ENCODE measurements at regions not wholly inside any gene's neighbourhood (a gene's known extent, or its start where the extent isn't known, plus 50 kb on each side); places are given as distances from the start of the nearest gene placed in this dataset.

DNA sequence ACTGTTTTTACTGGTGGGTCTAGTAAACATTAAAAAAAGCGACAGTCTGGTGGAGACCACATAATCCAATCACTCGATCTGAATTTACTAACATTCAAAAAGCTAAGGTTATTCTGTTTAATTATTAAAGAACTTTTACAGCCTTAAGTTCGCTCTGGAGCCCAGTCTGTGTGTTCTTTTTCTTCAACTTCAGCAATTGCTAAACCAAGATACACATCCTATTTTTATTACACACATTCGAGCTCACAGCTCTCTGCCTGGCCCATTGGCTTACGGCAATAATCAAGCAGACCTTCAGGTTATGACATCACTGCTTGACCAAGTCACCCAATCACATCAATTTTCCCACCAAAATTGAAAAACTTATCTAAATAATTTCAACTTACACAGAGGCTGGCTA is 57.4 kb upstream of the PRSS16 start:
- TF ChIP-seq, protein P1, sequence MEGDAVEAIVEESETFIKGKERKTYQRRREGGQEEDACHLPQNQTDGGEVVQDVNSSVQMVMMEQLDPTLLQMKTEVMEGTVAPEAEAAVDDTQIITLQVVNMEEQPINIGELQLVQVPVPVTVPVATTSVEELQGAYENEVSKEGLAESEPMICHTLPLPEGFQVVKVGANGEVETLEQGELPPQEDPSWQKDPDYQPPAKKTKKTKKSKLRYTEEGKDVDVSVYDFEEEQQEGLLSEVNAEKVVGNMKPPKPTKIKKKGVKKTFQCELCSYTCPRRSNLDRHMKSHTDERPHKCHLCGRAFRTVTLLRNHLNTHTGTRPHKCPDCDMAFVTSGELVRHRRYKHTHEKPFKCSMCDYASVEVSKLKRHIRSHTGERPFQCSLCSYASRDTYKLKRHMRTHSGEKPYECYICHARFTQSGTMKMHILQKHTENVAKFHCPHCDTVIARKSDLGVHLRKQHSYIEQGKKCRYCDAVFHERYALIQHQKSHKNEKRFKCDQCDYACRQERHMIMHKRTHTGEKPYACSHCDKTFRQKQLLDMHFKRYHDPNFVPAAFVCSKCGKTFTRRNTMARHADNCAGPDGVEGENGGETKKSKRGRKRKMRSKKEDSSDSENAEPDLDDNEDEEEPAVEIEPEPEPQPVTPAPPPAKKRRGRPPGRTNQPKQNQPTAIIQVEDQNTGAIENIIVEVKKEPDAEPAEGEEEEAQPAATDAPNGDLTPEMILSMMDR (IDR thresholded peaks at IDR 0.05): no peak
- TF ChIP-seq POLR2AphosphoS5 (IDR thresholded peaks at IDR 0.05; ENCODE audit: low read depth, low read length) (no peak), SIN3A (IDR thresholded peaks at IDR 0.05; ENCODE audit: borderline replicate concordance, insufficient read depth, low read depth, low read length) (no peak), TCF7L2 (IDR thresholded peaks at IDR 0.05; ENCODE audit: low read depth, low read length) (no peak)
- TF ChIP-seq, protein P2, sequence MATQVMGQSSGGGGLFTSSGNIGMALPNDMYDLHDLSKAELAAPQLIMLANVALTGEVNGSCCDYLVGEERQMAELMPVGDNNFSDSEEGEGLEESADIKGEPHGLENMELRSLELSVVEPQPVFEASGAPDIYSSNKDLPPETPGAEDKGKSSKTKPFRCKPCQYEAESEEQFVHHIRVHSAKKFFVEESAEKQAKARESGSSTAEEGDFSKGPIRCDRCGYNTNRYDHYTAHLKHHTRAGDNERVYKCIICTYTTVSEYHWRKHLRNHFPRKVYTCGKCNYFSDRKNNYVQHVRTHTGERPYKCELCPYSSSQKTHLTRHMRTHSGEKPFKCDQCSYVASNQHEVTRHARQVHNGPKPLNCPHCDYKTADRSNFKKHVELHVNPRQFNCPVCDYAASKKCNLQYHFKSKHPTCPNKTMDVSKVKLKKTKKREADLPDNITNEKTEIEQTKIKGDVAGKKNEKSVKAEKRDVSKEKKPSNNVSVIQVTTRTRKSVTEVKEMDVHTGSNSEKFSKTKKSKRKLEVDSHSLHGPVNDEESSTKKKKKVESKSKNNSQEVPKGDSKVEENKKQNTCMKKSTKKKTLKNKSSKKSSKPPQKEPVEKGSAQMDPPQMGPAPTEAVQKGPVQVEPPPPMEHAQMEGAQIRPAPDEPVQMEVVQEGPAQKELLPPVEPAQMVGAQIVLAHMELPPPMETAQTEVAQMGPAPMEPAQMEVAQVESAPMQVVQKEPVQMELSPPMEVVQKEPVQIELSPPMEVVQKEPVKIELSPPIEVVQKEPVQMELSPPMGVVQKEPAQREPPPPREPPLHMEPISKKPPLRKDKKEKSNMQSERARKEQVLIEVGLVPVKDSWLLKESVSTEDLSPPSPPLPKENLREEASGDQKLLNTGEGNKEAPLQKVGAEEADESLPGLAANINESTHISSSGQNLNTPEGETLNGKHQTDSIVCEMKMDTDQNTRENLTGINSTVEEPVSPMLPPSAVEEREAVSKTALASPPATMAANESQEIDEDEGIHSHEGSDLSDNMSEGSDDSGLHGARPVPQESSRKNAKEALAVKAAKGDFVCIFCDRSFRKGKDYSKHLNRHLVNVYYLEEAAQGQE (IDR thresholded peaks at IDR 0.05; ENCODE audit: insufficient read depth in 1 of 2, low read depth in 2 of 2, low read length in 1 of 2): no peak

All from Panc1 (cell line).